ENCODE measurements at regions not wholly inside any gene's neighbourhood (a gene's known extent, or its start where the extent isn't known, plus 50 kb on each side); places are given as distances from the start of the nearest gene placed in this dataset.

DNA sequence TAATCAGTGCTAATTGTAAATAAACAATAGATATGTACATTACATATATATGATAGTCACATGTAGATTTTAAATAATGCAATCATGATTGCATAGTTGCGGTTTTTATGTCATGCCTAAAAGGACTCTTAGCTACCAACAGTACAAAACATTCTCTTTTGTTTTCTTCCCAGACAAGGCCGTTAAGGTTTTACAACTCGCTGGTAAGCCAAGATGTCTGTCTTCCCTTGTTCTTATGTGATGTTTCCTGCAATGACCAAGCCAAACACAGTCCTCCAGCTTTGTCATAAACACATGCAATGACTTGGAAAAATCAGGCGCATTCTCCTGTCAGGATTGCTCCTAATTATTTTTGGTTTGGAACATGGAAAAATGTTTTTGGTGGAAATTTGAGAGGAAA lies 192.3 kb upstream of the GLI3 start:
- H3K27me3 Mint-ChIP-seq (ENCODE audit: unreplicated experiment), result no peaks in the 10 kb centered on the region
- H3K9me3 Mint-ChIP-seq (ENCODE audit: unreplicated experiment), result no peaks in the 10 kb centered on the region
- no peak for DNase-seq
- no peaks in the 10 kb centered on the region for H3K36me3 Mint-ChIP-seq (ENCODE audit: unreplicated experiment)
- H3K4me3 Mint-ChIP-seq (ENCODE audit: unreplicated experiment), result no peak overlapping the region
- H3K27ac Mint-ChIP-seq (ENCODE audit: unreplicated experiment), result no peak overlapping the region
- no peaks in the 10 kb centered on the region for H3K4me1 Mint-ChIP-seq (ENCODE audit: low read depth, unreplicated experiment)
- TF ChIP-seq, protein P1, sequence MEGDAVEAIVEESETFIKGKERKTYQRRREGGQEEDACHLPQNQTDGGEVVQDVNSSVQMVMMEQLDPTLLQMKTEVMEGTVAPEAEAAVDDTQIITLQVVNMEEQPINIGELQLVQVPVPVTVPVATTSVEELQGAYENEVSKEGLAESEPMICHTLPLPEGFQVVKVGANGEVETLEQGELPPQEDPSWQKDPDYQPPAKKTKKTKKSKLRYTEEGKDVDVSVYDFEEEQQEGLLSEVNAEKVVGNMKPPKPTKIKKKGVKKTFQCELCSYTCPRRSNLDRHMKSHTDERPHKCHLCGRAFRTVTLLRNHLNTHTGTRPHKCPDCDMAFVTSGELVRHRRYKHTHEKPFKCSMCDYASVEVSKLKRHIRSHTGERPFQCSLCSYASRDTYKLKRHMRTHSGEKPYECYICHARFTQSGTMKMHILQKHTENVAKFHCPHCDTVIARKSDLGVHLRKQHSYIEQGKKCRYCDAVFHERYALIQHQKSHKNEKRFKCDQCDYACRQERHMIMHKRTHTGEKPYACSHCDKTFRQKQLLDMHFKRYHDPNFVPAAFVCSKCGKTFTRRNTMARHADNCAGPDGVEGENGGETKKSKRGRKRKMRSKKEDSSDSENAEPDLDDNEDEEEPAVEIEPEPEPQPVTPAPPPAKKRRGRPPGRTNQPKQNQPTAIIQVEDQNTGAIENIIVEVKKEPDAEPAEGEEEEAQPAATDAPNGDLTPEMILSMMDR (IDR thresholded peaks at IDR 0.05; ENCODE audit: partially characterized antibody, unreplicated experiment), result no peak

DNA sequence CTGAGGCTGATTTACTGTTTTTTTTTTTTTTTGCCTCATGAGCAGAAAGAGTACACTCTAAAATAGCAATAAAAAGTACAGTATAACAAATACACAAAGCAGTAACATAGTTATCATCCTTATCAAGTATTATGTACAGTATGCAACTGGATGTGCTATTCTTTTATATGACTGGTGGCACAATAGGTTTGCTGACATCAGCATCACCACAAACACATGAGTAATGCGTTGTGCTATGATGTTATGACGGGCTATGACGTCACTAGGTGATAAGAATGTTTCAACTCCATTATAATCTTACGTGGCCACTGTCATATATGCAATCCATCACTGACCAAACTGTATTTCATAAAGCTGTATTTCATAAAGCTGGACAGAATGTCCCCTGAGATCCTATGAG lies 189.2 kb upstream of the GLI3 start:
- H3K4me3 Mint-ChIP-seq (ENCODE audit: unreplicated experiment), result no peak overlapping the region
- TF ChIP-seq, protein P1 (IDR thresholded peaks at IDR 0.05; ENCODE audit: partially characterized antibody, unreplicated experiment), result no peak
- H3K27ac Mint-ChIP-seq (ENCODE audit: unreplicated experiment), result no peak overlapping the region

DNA sequence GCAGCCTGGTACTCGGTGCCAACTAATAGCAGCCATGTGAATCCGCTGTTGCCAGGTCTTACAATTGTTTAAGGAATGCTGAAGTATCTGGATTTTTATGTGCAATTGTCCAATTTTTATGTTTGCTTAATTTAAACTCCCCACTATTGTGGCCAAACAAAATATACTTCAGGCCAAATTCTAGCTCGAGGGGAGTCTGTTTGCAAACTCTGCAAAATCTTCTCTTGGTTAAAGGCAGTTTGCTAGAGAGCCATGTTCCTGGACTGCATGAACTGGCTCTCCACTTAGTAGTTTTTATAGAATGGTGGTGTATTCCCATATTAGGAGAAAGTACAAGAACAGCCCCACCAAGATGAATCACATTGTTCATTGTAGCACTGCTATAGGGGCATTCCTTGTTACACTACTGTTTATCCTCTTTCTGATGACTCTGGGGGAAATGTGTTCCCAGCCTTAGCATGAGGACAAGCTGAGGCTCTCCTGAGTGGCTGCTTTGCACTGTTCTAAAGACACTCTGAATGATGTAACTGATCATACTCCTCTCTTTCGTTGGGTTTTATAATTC lies 178.0 kb upstream of the GLI3 start:
- H3K4me3 Mint-ChIP-seq (ENCODE audit: unreplicated experiment), result no peak overlapping the region
- no peaks in the 10 kb centered on the region for H3K27me3 Mint-ChIP-seq (ENCODE audit: unreplicated experiment)
- no peak overlapping the region for H3K27ac Mint-ChIP-seq (ENCODE audit: unreplicated experiment)
- TF ChIP-seq, protein P1 (IDR thresholded peaks at IDR 0.05; ENCODE audit: partially characterized antibody, unreplicated experiment), result no peak
- no peaks in the 10 kb centered on the region for H3K9me3 Mint-ChIP-seq (ENCODE audit: unreplicated experiment)
- no peaks in the 10 kb centered on the region for H3K4me1 Mint-ChIP-seq (ENCODE audit: low read depth, unreplicated experiment)
- no peaks in the 10 kb centered on the region for H3K36me3 Mint-ChIP-seq (ENCODE audit: unreplicated experiment)
- no peak for DNase-seq

More for the DNA sequence above, 189.2 kb upstream of the GLI3 start:
- DNase-seq, result no peak
- no peaks in the 10 kb centered on the region for H3K4me1 Mint-ChIP-seq (ENCODE audit: low read depth, unreplicated experiment)
- no peaks in the 10 kb centered on the region for H3K36me3 Mint-ChIP-seq (ENCODE audit: unreplicated experiment)
- H3K9me3 Mint-ChIP-seq (ENCODE audit: unreplicated experiment), result no peaks in the 10 kb centered on the region
- no peaks in the 10 kb centered on the region for H3K27me3 Mint-ChIP-seq (ENCODE audit: unreplicated experiment)

DNA sequence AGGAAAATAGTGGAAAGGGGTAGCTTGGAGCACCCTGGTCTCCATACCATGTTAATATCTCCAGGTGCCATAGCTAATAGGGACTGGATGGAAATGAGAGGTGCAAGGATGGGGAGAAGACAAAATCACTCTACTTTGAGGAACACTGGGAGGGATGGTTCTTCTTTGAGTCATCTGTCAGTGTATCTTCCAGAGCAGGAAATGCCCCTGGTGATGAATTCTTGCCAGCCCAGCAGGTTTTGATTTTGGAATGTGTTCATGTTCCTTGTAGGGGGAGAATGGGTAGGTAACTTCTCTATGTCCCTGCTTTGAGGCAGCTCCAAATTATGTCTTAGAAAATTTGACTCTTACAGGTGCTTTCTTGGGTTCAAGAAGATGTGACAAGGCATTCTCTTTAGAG lies 177.0 kb upstream of the GLI3 start:
- no peak for DNase-seq
- Mint-ChIP-seq H3K4me3 (ENCODE audit: unreplicated experiment) (no peak overlapping the region), H3K4me1 (ENCODE audit: low read depth, unreplicated experiment) (no peaks in the 10 kb centered on the region), H3K36me3 (ENCODE audit: unreplicated experiment) (no peaks in the 10 kb centered on the region), H3K9me3 (ENCODE audit: unreplicated experiment) (no peaks in the 10 kb centered on the region), H3K27ac (ENCODE audit: unreplicated experiment) (no peak overlapping the region), H3K27me3 (ENCODE audit: unreplicated experiment) (no peaks in the 10 kb centered on the region)
- TF ChIP-seq, protein P1 (IDR thresholded peaks at IDR 0.05; ENCODE audit: partially characterized antibody, unreplicated experiment), result no peak

DNA sequence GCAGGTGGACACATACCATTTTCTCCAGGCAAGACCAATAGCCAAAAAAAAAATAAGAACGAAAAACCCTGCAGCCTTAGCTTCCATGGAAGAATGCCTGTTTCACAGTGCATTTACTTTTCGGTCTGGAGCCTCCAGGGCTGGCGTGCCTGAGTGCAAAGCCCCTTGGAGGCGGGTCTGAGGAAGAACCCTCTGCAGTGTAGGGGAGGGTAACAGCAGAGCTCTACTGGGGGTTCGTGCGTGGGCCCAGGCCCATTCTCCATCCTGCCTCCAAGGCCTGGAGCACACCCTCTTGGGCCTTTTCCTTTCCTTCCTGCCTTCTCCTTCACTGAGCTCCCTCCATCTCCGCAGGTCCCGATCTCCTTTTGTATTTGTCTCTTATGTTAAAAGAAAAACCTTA lies 172.3 kb upstream of the GLI3 start:
- Mint-ChIP-seq H3K4me3 (ENCODE audit: unreplicated experiment) (no peak overlapping the region), H3K27me3 (ENCODE audit: unreplicated experiment) (no peaks in the 10 kb centered on the region), H3K36me3 (ENCODE audit: unreplicated experiment) (no peaks in the 10 kb centered on the region), H3K4me1 (ENCODE audit: low read depth, unreplicated experiment) (peaks cover 4% of the 10 kb centered on the region), H3K9me3 (ENCODE audit: unreplicated experiment) (no peaks in the 10 kb centered on the region), H3K27ac (ENCODE audit: unreplicated experiment) (no peak overlapping the region)
- DNase-seq, result no peak
- TF ChIP-seq, protein P1 (IDR thresholded peaks at IDR 0.05; ENCODE audit: partially characterized antibody, unreplicated experiment), result no peak
